Mammary epithelial cell (primary cell): ENCODE measurements at regions not wholly inside any gene's neighbourhood (a gene's known extent, or its start where the extent isn't known, plus 50 kb on each side); places are given as distances from the start of the nearest gene placed in this dataset.

Source experiments
- EZH2 ChIP-seq: IDR thresholded peaks from 2 replicates; pipeline ENCODE4 v1.6.1; 2012; ENCODE audit warnings: low read length, inconsistent platforms, borderline replicate concordance
- TF ChIP-seq, protein P1 (sequence below), 2 donors: IDR thresholded peaks in 1 of 2; conservative IDR thresholded peaks in 1 of 2; 2 replicates each; pipeline ENCODE4 v1.5.1; 2011 to 2012; ENCODE audit warnings: inconsistent platforms in 2 of 2, low read length in 2 of 2, mild to moderate bottlenecking in 2 of 2, control low read depth in 1 of 2, low read depth in 1 of 2; ENCODE audit not compliant: insufficient read depth in 1 of 2; ENCODE audit errors: extremely low read depth in 1 of 2

DNA sequence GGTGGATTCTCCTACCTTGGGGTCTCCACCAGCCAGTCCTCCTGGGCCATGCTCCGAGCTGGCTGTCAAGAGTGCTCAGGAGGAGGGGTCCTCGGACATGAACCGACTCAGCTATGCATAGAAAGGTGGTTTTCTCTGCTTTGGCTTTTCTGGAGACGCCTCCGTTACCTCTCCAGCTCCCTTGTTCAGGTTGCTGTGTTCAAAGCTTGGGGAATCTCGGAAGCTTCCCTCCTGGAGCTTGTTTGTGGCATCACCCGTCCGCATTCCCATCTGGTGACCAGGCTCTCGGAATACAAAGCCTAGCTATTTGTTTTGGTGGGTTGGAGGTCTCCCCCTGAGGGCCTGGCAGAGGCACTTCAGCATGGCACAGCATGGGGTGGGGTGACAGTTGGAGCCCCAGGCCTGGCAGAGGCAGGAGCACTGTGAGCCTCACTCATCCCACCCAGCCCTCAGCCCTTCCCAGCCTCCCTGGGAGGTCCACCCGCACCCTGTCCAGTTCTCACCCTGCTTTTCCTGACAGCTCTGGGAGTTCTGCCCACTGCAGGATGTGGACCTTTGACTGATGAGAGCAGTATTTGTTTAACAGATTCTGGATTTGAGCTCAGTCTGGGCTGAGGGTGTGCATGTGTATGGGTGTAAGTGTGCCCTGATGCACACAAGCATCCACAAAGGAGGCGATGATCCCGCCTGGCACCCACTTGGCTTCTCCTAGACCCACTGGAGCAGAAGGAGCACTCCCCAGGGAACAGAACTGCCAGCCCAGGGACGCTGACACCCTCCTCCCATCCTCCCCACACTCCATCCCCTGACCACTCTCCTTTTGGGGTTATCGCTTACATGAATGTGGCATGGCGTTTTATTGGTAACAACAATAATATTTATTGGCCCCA, 107.3 kb upstream of the HS6ST1 start:
- TF ChIP-seq EZH2 = no peak
- TF ChIP-seq, protein P1, sequence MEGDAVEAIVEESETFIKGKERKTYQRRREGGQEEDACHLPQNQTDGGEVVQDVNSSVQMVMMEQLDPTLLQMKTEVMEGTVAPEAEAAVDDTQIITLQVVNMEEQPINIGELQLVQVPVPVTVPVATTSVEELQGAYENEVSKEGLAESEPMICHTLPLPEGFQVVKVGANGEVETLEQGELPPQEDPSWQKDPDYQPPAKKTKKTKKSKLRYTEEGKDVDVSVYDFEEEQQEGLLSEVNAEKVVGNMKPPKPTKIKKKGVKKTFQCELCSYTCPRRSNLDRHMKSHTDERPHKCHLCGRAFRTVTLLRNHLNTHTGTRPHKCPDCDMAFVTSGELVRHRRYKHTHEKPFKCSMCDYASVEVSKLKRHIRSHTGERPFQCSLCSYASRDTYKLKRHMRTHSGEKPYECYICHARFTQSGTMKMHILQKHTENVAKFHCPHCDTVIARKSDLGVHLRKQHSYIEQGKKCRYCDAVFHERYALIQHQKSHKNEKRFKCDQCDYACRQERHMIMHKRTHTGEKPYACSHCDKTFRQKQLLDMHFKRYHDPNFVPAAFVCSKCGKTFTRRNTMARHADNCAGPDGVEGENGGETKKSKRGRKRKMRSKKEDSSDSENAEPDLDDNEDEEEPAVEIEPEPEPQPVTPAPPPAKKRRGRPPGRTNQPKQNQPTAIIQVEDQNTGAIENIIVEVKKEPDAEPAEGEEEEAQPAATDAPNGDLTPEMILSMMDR (conservative IDR thresholded peaks at IDR 0.05 in 1 of 2, IDR thresholded peaks at IDR 0.05 in 1 of 2; ENCODE audit: extremely low read depth in 1 of 2, insufficient read depth in 1 of 2, low read depth in 1 of 2, low read length in 2 of 2) = no peak
